ENCODE measurements at regions not wholly inside any gene's neighbourhood (a gene's known extent, or its start where the extent isn't known, plus 50 kb on each side); places are given as distances from the start of the nearest gene placed in this dataset.

GRCh38 chr16:54779549-54779948 lies 151.1 kb upstream of the IRX5 start:
- Histone ChIP-seq H3K36me3 (ENCODE audit: control insufficient read depth in 3 of 3, insufficient read depth in 2 of 3, low read depth in 1 of 3, low read length in 3 of 3) (no peaks in the 10 kb centered on the region), H3K27ac (ENCODE audit: low read depth in 1 of 3, low read length in 2 of 3) (no peak overlapping the region), H3K27me3 (ENCODE audit: control insufficient read depth in 3 of 3, insufficient read depth in 3 of 3, low read length in 3 of 3) (no peaks in the 10 kb centered on the region), H3K4me3 (ENCODE audit: low read depth in 1 of 3, low read length in 3 of 3) (no peak overlapping the region), H3K4me1 (ENCODE audit: control insufficient read depth in 3 of 3, insufficient read depth in 2 of 3, low read depth in 1 of 3, low read length in 2 of 3) (no peaks in the 10 kb centered on the region), H3K9me3 (ENCODE audit: control insufficient read depth in 2 of 2, insufficient read depth in 1 of 2, low read depth in 1 of 2, low read length in 1 of 2) (no peaks in the 10 kb centered on the region)
- DNase-seq, result no peak
- no peak for FAIRE-seq

- 67 to 75% (median 69%) methylated on average over 3 of the region's 3 CpGs for WGBS, 3 donors
- no peaks in the 10 kb centered on the region for H3K27me3 ChIP-seq (ENCODE audit: control insufficient read depth in 3 of 3, insufficient read depth in 3 of 3, low read length in 3 of 3)
- no peak overlapping the region for H3K4me3 ChIP-seq (ENCODE audit: low read depth in 1 of 3, low read length in 3 of 3)
- no peak overlapping the region for H3K27ac ChIP-seq (ENCODE audit: low read depth in 1 of 3, low read length in 2 of 3)
- no peaks in the 10 kb centered on the region for H3K4me1 ChIP-seq (ENCODE audit: control insufficient read depth in 3 of 3, insufficient read depth in 2 of 3, low read depth in 1 of 3, low read length in 2 of 3)
- DNase-seq (no peak), FAIRE-seq (no peak)
- H3K36me3 ChIP-seq (ENCODE audit: control insufficient read depth in 3 of 3, insufficient read depth in 2 of 3, low read depth in 1 of 3, low read length in 3 of 3), result no peaks in the 10 kb centered on the region
- H3K9me3 ChIP-seq (ENCODE audit: control insufficient read depth in 2 of 2, insufficient read depth in 1 of 2, low read depth in 1 of 2, low read length in 1 of 2), result no peaks in the 10 kb centered on the region
These were observed 155.9 kb upstream of the IRX5 start for GRCh38 chr16:54774768-54775167.

DNA sequence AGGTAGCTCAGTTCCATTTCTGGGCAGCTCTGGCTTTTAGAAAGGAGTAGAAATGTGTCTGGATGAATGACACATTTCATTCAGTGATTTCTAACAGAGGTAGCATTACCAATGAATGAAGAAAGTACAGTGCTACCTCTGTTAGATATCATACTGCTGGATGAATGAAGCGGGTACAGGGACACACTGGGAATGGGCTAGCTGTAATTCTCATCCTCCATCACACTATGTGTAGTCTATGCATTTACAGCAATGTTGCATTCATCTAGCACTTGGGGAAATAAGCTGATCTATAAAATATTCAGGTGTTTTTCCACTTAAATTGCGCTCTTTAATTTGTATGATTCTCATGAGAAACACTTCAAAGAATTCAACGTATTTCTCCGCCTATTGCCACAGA lies 158.3 kb upstream of the IRX5 start:
- Histone ChIP-seq H3K27me3 (ENCODE audit: control insufficient read depth in 3 of 3, insufficient read depth in 3 of 3, low read length in 3 of 3) (no peaks in the 10 kb centered on the region), H3K9me3 (ENCODE audit: control insufficient read depth in 2 of 2, insufficient read depth in 1 of 2, low read depth in 1 of 2, low read length in 1 of 2) (no peaks in the 10 kb centered on the region), H3K4me3 (ENCODE audit: low read depth in 1 of 3, low read length in 3 of 3) (no peak overlapping the region), H3K36me3 (ENCODE audit: control insufficient read depth in 3 of 3, insufficient read depth in 2 of 3, low read depth in 1 of 3, low read length in 3 of 3) (no peaks in the 10 kb centered on the region), H3K4me1 (ENCODE audit: control insufficient read depth in 3 of 3, insufficient read depth in 2 of 3, low read depth in 1 of 3, low read length in 2 of 3) (no peaks in the 10 kb centered on the region), H3K27ac (ENCODE audit: low read depth in 1 of 3, low read length in 2 of 3) (no peak overlapping the region)
- FAIRE-seq (no peak), DNase-seq (no peak)
- 87 to 92% (median 90%) methylated on average over 4 of the region's 4 CpGs for WGBS, 3 donors

DNA sequence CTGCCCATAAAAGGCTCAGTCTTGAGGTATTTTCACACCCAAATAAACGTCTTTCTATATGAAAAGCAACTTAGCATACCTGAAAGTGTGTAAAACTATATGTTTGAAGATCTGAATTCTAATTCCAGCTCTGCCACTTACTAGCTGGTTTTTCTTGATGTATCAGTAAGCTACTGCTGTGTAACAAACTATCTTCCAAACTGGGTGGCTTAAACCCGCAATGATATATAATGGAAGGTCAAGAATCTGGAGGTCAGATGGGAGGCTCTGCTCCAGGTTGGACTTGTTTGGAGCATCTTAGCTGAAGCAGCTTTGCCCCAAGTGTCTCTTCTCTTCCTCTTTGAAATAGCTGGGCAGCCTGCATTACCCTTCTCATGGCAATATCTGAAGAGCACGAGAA lies 164.3 kb upstream of the IRX5 start:
- FAIRE-seq, result no peak

GRCh38 chr16:54750249-54750648 lies 180.4 kb upstream of the IRX5 start:
- no peaks in the 10 kb centered on the region for H3K9me3 ChIP-seq (ENCODE audit: control insufficient read depth in 2 of 2, insufficient read depth in 1 of 2, low read depth in 1 of 2, low read length in 1 of 2)
- H3K4me3 ChIP-seq (ENCODE audit: low read depth in 1 of 3, low read length in 3 of 3), result no peak overlapping the region
- H3K27me3 ChIP-seq (ENCODE audit: control insufficient read depth in 3 of 3, insufficient read depth in 3 of 3, low read length in 3 of 3), result no peaks in the 10 kb centered on the region
- no peak overlapping the region for H3K27ac ChIP-seq (ENCODE audit: low read depth in 1 of 3, low read length in 2 of 3)
- H3K36me3 ChIP-seq (ENCODE audit: control insufficient read depth in 3 of 3, insufficient read depth in 2 of 3, low read depth in 1 of 3, low read length in 3 of 3), result no peaks in the 10 kb centered on the region
- DNase-seq (no peak), FAIRE-seq (no peak)
- 78 to 87% (median 79%) methylated on average over 7 of the region's 7 CpGs for WGBS, 3 donors
- no peaks in the 10 kb centered on the region for H3K4me1 ChIP-seq (ENCODE audit: control insufficient read depth in 3 of 3, insufficient read depth in 2 of 3, low read depth in 1 of 3, low read length in 2 of 3)

More for the DNA sequence above, 164.3 kb upstream of the IRX5 start:
- WGBS, 3 donors, result 60 to 75% (median 63%) methylated on average over 3 of the region's 3 CpGs
- H3K4me3 ChIP-seq (ENCODE audit: low read depth in 1 of 3, low read length in 3 of 3), result no peak overlapping the region
- no peak overlapping the region for H3K27ac ChIP-seq (ENCODE audit: low read depth in 1 of 3, low read length in 2 of 3)
- H3K4me1 ChIP-seq (ENCODE audit: control insufficient read depth in 3 of 3, insufficient read depth in 2 of 3, low read depth in 1 of 3, low read length in 2 of 3), result no peaks in the 10 kb centered on the region
- DNase-seq, result no peak
- H3K9me3 ChIP-seq (ENCODE audit: control insufficient read depth in 2 of 2, insufficient read depth in 1 of 2, low read depth in 1 of 2, low read length in 1 of 2), result no peaks in the 10 kb centered on the region
- H3K36me3 ChIP-seq (ENCODE audit: control insufficient read depth in 3 of 3, insufficient read depth in 2 of 3, low read depth in 1 of 3, low read length in 3 of 3), result no peaks in the 10 kb centered on the region
- no peaks in the 10 kb centered on the region for H3K27me3 ChIP-seq (ENCODE audit: control insufficient read depth in 3 of 3, insufficient read depth in 3 of 3, low read length in 3 of 3)

DNA sequence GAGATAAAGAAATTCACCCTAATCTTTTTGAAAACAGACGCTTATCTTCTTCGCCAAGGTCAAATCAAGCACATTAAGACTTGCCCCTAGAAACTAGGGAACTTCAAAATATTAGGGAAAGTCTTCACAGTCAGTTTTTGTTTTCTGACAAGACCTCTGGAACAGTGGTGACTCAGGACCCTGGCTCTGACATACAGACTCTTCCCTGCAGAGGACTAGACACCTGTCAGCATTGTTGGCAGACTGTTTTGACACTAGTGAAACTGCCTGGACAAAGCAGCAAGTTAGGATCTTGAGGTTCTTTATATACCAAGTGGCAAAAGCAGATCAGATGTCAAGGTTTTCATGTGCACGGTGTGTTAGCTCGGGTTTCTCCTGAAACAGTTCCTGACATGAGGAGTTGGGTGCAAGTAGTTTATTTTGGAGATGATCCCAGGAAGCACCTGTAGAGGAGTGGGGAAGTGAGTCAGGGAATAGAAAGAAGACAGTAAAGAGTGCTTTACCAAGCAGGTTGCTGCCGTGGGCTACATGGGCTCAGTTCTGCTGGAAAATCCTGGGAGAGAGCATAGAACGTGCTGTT lies 182.0 kb upstream of the IRX5 start:
- DNase-seq (no peak), FAIRE-seq (no peak)
- H3K27ac ChIP-seq (ENCODE audit: low read depth in 1 of 3, low read length in 2 of 3), result no peak overlapping the region
- WGBS, 3 donors, result 64 to 71% (median 68%) methylated on average over 6 of the region's 6 CpGs
- H3K4me3 ChIP-seq (ENCODE audit: low read depth in 1 of 3, low read length in 3 of 3), result no peak overlapping the region
- H3K27me3 ChIP-seq (ENCODE audit: control insufficient read depth in 3 of 3, insufficient read depth in 3 of 3, low read length in 3 of 3), result no peaks in the 10 kb centered on the region
- H3K36me3 ChIP-seq (ENCODE audit: control insufficient read depth in 3 of 3, insufficient read depth in 2 of 3, low read depth in 1 of 3, low read length in 3 of 3), result no peaks in the 10 kb centered on the region
- no peaks in the 10 kb centered on the region for H3K9me3 ChIP-seq (ENCODE audit: control insufficient read depth in 2 of 2, insufficient read depth in 1 of 2, low read depth in 1 of 2, low read length in 1 of 2)
- H3K4me1 ChIP-seq (ENCODE audit: control insufficient read depth in 3 of 3, insufficient read depth in 2 of 3, low read depth in 1 of 3, low read length in 2 of 3), result no peaks in the 10 kb centered on the region

DNA sequence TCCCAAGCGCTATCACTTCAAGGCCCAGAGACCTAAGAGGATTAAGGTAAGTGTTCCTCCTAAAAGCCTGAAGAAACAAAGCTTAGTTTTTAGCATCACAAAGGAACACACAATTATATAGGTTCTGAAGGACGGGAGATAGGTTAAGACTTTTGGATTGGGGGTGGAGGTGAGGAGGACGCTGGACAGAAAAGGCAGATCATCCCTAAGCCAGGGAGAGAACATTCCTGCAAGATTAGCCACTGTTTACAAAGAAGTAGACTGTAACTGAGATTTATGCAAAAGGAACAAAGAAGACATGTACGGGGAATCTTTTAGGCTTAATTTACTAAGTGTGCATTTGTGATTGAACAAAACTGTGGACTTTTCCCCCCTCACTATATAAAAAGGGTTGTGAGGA lies 184.1 kb upstream of the IRX5 start:
- no peak for DNase-seq
- Histone ChIP-seq H3K9me3 (ENCODE audit: control insufficient read depth in 2 of 2, insufficient read depth in 1 of 2, low read depth in 1 of 2, low read length in 1 of 2) (no peaks in the 10 kb centered on the region), H3K27me3 (ENCODE audit: control insufficient read depth in 3 of 3, insufficient read depth in 3 of 3, low read length in 3 of 3) (no peaks in the 10 kb centered on the region), H3K4me3 (ENCODE audit: low read depth in 1 of 3, low read length in 3 of 3) (no peak overlapping the region), H3K27ac (ENCODE audit: low read depth in 1 of 3, low read length in 2 of 3) (no peak overlapping the region), H3K4me1 (ENCODE audit: control insufficient read depth in 3 of 3, insufficient read depth in 2 of 3, low read depth in 1 of 3, low read length in 2 of 3) (no peaks in the 10 kb centered on the region), H3K36me3 (ENCODE audit: control insufficient read depth in 3 of 3, insufficient read depth in 2 of 3, low read depth in 1 of 3, low read length in 3 of 3) (no peaks in the 10 kb centered on the region)
- FAIRE-seq, result no peak
- WGBS, 3 donors, result 67 to 74% (median 71%) methylated on average over 4 of the region's 4 CpGs

DNA sequence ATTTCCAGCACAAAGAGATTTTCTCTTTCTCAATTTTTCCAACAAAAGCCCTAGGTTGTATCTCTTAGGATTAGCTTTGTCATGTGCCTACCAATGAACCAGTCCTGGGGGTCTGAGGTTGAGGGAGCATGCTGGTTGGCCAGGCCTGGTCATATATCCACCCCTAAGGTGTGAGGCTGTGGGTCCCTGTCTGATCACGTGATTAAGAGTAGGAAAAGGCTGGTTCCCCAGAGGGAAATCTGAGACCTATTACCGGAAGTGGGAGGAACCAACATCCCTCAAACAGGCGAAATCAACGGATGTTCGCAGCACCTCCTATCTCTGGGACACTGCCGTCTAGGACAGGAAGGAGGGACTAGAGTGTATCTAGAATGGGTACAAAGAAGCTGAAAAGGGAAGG lies 185.7 kb upstream of the IRX5 start:
- 81 to 89% (median 85%) methylated on average over 6 of the region's 6 CpGs for WGBS, 3 donors
- no peak for DNase-seq
- Histone ChIP-seq H3K27ac (ENCODE audit: low read depth in 1 of 3, low read length in 2 of 3) (no peak overlapping the region), H3K4me1 (ENCODE audit: control insufficient read depth in 3 of 3, insufficient read depth in 2 of 3, low read depth in 1 of 3, low read length in 2 of 3) (no peaks in the 10 kb centered on the region), H3K27me3 (ENCODE audit: control insufficient read depth in 3 of 3, insufficient read depth in 3 of 3, low read length in 3 of 3) (no peaks in the 10 kb centered on the region), H3K4me3 (ENCODE audit: low read depth in 1 of 3, low read length in 3 of 3) (no peak overlapping the region), H3K9me3 (ENCODE audit: control insufficient read depth in 2 of 2, insufficient read depth in 1 of 2, low read depth in 1 of 2, low read length in 1 of 2) (no peaks in the 10 kb centered on the region), H3K36me3 (ENCODE audit: control insufficient read depth in 3 of 3, insufficient read depth in 2 of 3, low read depth in 1 of 3, low read length in 3 of 3) (no peaks in the 10 kb centered on the region)
- no peak for FAIRE-seq

GRCh38 chr16:54742436-54742835 lies 188.2 kb upstream of the IRX5 start:
- 17 to 38% (median 21%) methylated on average over 1 of the region's 1 CpG for WGBS, 3 donors
- Histone ChIP-seq H3K9me3 (ENCODE audit: control insufficient read depth in 2 of 2, insufficient read depth in 1 of 2, low read depth in 1 of 2, low read length in 1 of 2) (no peaks in the 10 kb centered on the region), H3K4me3 (ENCODE audit: low read depth in 1 of 3, low read length in 3 of 3) (no peak overlapping the region), H3K27me3 (ENCODE audit: control insufficient read depth in 3 of 3, insufficient read depth in 3 of 3, low read length in 3 of 3) (no peaks in the 10 kb centered on the region), H3K4me1 (ENCODE audit: control insufficient read depth in 3 of 3, insufficient read depth in 2 of 3, low read depth in 1 of 3, low read length in 2 of 3) (no peaks in the 10 kb centered on the region), H3K36me3 (ENCODE audit: control insufficient read depth in 3 of 3, insufficient read depth in 2 of 3, low read depth in 1 of 3, low read length in 3 of 3) (no peaks in the 10 kb centered on the region), H3K27ac (ENCODE audit: low read depth in 1 of 3, low read length in 2 of 3) (no peak overlapping the region)
- DNase-seq (no peak), FAIRE-seq (no peak)

All from small intestine (tissue), 7 donors.